Ovary (tissue), 7 donors: ENCODE measurements at regions not wholly inside any gene's neighbourhood (a gene's known extent, or its start where the extent isn't known, plus 50 kb on each side); places are given as distances from the start of the nearest gene placed in this dataset.

Experiments used
- DNase-seq, 5 donors: peaks; one replicate each; pipeline ENCODE4 v3.0.0-alpha.2; 2019 to 2020
- H3K27ac ChIP-seq, 2 donors: fragments of 200-600 bp; one replicate each; pipeline versions ENCODE4 v1.5.1 to v1.8.0; 2019 to 2022
- H3K27me3 ChIP-seq: fragments of 200-600 bp; one replicate; pipeline ENCODE4 v1.8.0; 2022
- H3K36me3 ChIP-seq: fragments of 200-600 bp; sonication (generic); one replicate; pipeline ENCODE4 v1.5.1; 2019
- H3K4me1 ChIP-seq: one replicate; pipeline ENCODE4 v1.8.1; 2013; ENCODE audit warnings: mild to moderate bottlenecking, moderate library complexity; ENCODE audit not compliant: insufficient read depth
- H3K4me3 ChIP-seq: fragments of 200-600 bp; sonication (generic); one replicate; pipeline ENCODE4 v1.5.1; 2017
- H3K9me3 ChIP-seq, 2 donors: fragments of 200-600 bp in 1 of 2; sonication (generic) in 1 of 2; one replicate each; pipeline versions ENCODE4 v1.5.1 to v1.8.1; 2013 to 2019; ENCODE audit warnings: mild to moderate bottlenecking in 1 of 2, moderate library complexity in 1 of 2
- EP300 ChIP-seq: sonication (generic); formaldehyde crosslinking; IDR thresholded peaks from one replicate; pipeline ENCODE4 v1.6.1; 2017; ENCODE audit warnings: antibody characterized with exemption
- POLR2A ChIP-seq: fragments of 450-650 bp; IDR thresholded peaks from one replicate; pipeline ENCODE4 v1.6.1; 2017; ENCODE audit warnings: antibody characterized with exemption, mild to moderate bottlenecking, moderate library complexity
- whole genome bisulfite sequencing, 3 donors: extraction: QIAGEN DNeasy Blood & Tissue Kit in 1 of 3; methylation state at CpG; one replicate each; pipeline versions ENCODE4 v1.1.5 to v1.1.7; 2013 to 2017; 5-methylcytosine and 5-hydroxymethylcytosine counted together
- intact Hi-C, 4 donors: fragments of 100-400 bp; cut with DNase I; formaldehyde crosslinking; loops; one replicate each; pipeline versions ENCODE4 v1.11.0 to v1.15.1; 2022 to 2023
- TF ChIP-seq, protein P1 (sequence below), 3 donors: fragments of 450-650 bp in 2 of 3; fragments of 200-600 bp in 1 of 3; IDR thresholded peaks; one replicate each; pipeline versions ENCODE4 v1.5.1 to v1.8.0; 2016 to 2022; ENCODE audit warnings: antibody characterized with exemption in 3 of 3, mild to moderate bottlenecking in 1 of 3
- donor health status: DM: no; HTN: no; CAD: no; lungs with moderate emphysema.
- donor health status: DM: no; HTN: no; CAD: no.
- donor health status: Bipolar disorder and iron deficiency.
- donor health status: DM: no; HTN: no; CAD: no.
- donor health status: DM: yes; HTN: yes; CAD: no.

DNA sequence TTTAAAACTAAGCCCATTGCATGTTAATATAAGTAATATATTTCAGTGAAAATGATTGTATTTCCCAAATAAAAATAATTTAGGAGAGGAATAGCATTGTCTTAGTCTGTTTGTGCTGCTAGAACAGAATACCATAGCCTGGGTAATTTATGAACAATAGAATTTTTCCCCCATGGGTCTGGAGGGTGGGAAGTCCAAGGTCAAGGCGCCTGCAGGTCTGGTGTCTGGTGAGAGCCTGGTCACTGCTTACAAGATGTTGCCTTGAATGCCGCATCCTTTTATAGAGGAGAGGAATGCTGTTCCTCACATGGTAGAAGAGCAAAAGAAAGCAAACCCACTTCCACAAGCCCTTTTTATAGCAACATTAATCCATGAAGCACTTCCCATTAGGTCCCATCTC is 161.3 kb upstream of the ZFHX3 start:
- Histone ChIP-seq H3K4me1 (no peaks in the 10 kb centered on the region), H3K36me3 (no peaks in the 10 kb centered on the region), H3K4me3 (no peak overlapping the region), H3K27me3 (no peaks in the 10 kb centered on the region), H3K27ac (no peak overlapping the region), H3K9me3 (no peaks in the 10 kb centered on the region)
- DNase-seq = no peak
- TF ChIP-seq POLR2A (no peak), EP300 (no peak)
- TF ChIP-seq, protein P1, sequence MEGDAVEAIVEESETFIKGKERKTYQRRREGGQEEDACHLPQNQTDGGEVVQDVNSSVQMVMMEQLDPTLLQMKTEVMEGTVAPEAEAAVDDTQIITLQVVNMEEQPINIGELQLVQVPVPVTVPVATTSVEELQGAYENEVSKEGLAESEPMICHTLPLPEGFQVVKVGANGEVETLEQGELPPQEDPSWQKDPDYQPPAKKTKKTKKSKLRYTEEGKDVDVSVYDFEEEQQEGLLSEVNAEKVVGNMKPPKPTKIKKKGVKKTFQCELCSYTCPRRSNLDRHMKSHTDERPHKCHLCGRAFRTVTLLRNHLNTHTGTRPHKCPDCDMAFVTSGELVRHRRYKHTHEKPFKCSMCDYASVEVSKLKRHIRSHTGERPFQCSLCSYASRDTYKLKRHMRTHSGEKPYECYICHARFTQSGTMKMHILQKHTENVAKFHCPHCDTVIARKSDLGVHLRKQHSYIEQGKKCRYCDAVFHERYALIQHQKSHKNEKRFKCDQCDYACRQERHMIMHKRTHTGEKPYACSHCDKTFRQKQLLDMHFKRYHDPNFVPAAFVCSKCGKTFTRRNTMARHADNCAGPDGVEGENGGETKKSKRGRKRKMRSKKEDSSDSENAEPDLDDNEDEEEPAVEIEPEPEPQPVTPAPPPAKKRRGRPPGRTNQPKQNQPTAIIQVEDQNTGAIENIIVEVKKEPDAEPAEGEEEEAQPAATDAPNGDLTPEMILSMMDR (IDR thresholded peaks at IDR 0.05) = no peak
- WGBS, 3 donors = 90 to 100% (median 94%) methylated on average over 2 of the region's 2 CpGs
- intact Hi-C loops = no loop called here

DNA sequence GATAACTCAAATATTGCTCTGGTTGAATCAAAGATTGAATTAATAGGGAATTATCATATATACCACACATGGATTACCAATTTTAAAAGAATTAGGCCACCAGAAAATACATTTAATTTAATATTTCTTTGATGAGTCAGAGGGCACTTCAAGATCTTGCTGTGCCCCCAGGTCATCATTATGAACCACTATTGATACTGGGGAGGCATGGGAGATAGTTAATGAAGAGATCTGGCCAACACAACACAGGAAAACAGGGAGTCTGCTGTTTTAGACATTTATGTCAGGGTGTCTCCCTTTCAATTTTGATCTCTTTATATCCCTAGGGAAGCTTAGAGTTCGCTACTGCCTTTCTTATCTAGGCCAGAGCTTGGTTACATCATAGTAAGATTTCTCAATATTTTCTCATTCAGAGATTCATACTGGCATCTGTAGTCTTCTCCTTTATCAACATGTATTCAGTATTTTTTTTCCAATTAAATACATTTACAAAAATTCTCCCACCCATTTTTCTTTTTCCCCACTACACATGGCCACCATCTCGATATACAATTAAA is 158.3 kb upstream of the ZFHX3 start:
- WGBS, 3 donors = 83 to 89% (median 87%) methylated on average over 2 of the region's 2 CpGs
- Histone ChIP-seq H3K27ac (no peak overlapping the region), H3K36me3 (no peaks in the 10 kb centered on the region), H3K4me3 (no peak overlapping the region), H3K27me3 (no peaks in the 10 kb centered on the region), H3K4me1 (no peaks in the 10 kb centered on the region), H3K9me3 (no peaks in the 10 kb centered on the region)
- DNase-seq = no peak
- TF ChIP-seq, protein P1 (IDR thresholded peaks at IDR 0.05) = no peak
- TF ChIP-seq EP300 (no peak), POLR2A (no peak)
- intact Hi-C loops = no loop called here

DNA sequence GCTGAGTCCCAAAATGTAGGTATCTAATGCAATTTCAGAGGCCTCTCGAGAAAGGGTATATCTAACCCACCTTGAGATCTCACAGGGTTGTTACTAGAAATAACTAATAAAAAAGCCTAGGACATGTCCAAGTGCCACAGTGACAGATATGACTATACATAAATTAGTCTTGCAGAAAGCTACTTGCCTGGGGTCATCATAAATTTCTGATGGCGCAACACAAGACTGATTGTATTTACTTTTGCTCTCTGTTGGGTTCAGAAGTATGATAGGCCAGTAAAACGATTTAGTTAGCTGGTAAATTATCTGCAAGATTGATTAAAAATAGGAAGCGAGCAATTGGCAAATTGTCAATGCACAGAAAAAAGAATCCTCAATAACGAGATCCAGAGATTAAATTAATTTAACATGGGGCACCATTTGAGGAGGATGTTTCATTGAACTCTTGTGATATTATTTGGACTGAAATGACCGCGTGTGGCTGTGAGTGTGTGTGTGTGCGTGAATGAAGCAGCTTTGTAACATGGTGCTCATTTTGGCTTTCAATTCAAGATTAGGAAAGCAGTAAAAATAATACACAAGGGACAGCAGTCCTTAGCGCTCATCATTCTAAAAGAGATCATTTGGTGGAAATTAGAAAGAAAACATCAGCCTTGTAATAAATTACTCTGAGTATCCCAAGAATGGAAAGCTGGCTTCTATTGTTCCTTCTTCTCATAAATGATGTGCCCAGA is 157.4 kb upstream of the ZFHX3 start:
- intact Hi-C loops = no loop called here
- Histone ChIP-seq H3K9me3 (no peaks in the 10 kb centered on the region), H3K4me3 (no peak overlapping the region), H3K27me3 (no peaks in the 10 kb centered on the region), H3K36me3 (no peaks in the 10 kb centered on the region), H3K4me1 (no peaks in the 10 kb centered on the region), H3K27ac (no peak overlapping the region)
- no peak for TF ChIP-seq POLR2A
- TF ChIP-seq, protein P1 (IDR thresholded peaks at IDR 0.05) = no peak
- TF ChIP-seq EP300 = no peak
- DNase-seq = no peak
- 84 to 88% (median 85%) methylated on average over 9 of the region's 9 CpGs for WGBS, 3 donors

DNA sequence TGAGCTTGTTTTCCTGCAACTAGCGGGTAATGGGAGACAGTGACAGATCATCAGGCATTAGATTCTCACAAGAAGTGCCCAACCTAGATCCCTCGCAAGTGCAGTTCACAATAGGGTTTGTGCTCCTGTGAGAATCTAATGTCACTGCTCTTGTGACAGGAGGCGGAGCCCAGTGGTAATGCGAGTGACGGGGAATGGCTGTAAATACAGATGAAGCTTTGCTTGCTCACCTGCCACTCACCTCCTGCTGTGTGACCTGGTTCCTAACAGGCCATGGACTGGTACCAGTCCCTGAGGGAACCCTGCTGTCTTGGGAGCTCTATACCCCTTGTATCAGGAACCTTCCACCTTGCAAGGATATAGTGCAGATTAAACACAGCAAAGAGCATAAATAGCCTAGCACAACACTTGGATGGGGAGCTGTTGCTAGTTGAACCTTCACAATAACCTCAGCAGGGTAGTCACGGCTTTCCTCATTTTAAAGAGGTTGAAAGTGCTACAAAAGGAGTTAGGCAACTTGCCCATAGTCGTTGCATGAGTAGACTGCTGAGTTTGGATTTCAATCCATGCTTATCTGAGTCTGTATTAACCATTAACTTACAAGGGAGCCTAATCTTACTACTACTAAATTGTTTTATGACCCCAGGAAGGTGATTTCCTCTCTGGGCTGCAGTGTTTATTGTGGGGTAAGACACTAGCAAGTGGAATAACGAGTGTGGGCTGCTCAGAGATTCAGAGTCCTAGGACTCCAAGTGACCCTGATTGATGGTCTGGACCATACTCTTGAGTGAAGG is 156.6 kb upstream of the ZFHX3 start:
- intact Hi-C loops = no loop called here
- no peak for TF ChIP-seq EP300
- TF ChIP-seq, protein P1 (IDR thresholded peaks at IDR 0.05) = no peak
- H3K27ac ChIP-seq = no peak overlapping the region
- WGBS, 3 donors = 80 to 89% (median 82%) methylated on average over 8 of the region's 8 CpGs
- no peak overlapping the region for H3K4me3 ChIP-seq
- H3K9me3 ChIP-seq = no peaks in the 10 kb centered on the region
- no peak for DNase-seq
- no peaks in the 10 kb centered on the region for H3K27me3 ChIP-seq
- no peaks in the 10 kb centered on the region for H3K4me1 ChIP-seq
- no peaks in the 10 kb centered on the region for H3K36me3 ChIP-seq
